Esophagus squamous epithelium (tissue), 5 donors: ENCODE measurements at regions not wholly inside any gene's neighbourhood (a gene's known extent, or its start where the extent isn't known, plus 50 kb on each side); places are given as distances from the start of the nearest gene placed in this dataset.

Source experiments
- DNase-seq: peaks from one replicate; lab custom pipeline; 2025; lab: John Stamatoyannopoulos, UW
- H3K27ac ChIP-seq, 4 donors: fragments of 200-600 bp; sonication (generic); one replicate each; pipeline ENCODE4 v1.5.1; 2016 to 2019; ENCODE audit warnings: mild to moderate bottlenecking in 1 of 4
- H3K27me3 ChIP-seq, 4 donors: fragments of 200-600 bp; sonication (generic); 1 replicate in 3 of 4; 2 replicates in 1 of 4; pipeline versions ENCODE4 v1.5.1 to v1.6.0; 2017 to 2021; ENCODE audit warnings: antibody characterized with exemption in 1 of 4
- H3K36me3 ChIP-seq, 3 donors: fragments of 200-600 bp; sonication (generic); one replicate each; pipeline ENCODE4 v1.5.1; 2016 to 2019
- H3K4me1 ChIP-seq, 3 donors: fragments of 200-600 bp; sonication (generic); one replicate each; pipeline ENCODE4 v1.5.1; 2017 to 2019
- H3K4me3 ChIP-seq, 4 donors: fragments of 200-600 bp; sonication (generic); 1 replicate in 3 of 4; 2 replicates in 1 of 4; pipeline ENCODE4 v1.5.1; 2016 to 2019; ENCODE audit warnings: mild to moderate bottlenecking in 2 of 4, moderate library complexity in 1 of 4
- H3K9me3 ChIP-seq, 3 donors: fragments of 200-600 bp; sonication (generic); one replicate each; pipeline ENCODE4 v1.5.1; 2016 to 2019
- CTCF ChIP-seq, 6 experiments: fragments of 450-650 bp in 4 of 6; fragments of 200-600 bp in 2 of 6; sonication (generic) in 2 of 6; IDR thresholded peaks; one replicate each; pipeline ENCODE4 v1.5.1; 2016 to 2019; ENCODE audit warnings: antibody characterized with exemption in 6 of 6, mild to moderate bottlenecking in 4 of 6, moderate library complexity in 4 of 6
- POLR2A ChIP-seq, 4 donors: fragments of 450-650 bp; IDR thresholded peaks; one replicate each; pipeline ENCODE4 v1.6.1; 2017; ENCODE audit warnings: antibody characterized with exemption in 4 of 4, mild to moderate bottlenecking in 4 of 4, moderate library complexity in 3 of 4
- WGBS, 2 donors: methylation state at CpG; one replicate each; pipeline ENCODE4 v1.1.5; 2018; 5-methylcytosine and 5-hydroxymethylcytosine counted together
- intact Hi-C: fragments of 100-400 bp; cut with DNase I; formaldehyde crosslinking; loops from one replicate; pipeline ENCODE4 v1.15.0; 2022
- donor health status: DM: yes; HTN: yes; CAD: no.

GRCh38 chr16:74210245-74210644 lies 86.4 kb upstream of the PSMD7 start:
- intact Hi-C loops, result no loop called here
- Histone ChIP-seq H3K4me1 (no peaks in the 10 kb centered on the region), H3K27ac (no peak overlapping the region), H3K4me3 (no peak overlapping the region), H3K9me3 (no peaks in the 10 kb centered on the region), H3K36me3 (no peaks in the 10 kb centered on the region), H3K27me3 (no peaks in the 10 kb centered on the region)
- WGBS, 2 donors, result 88 to 92% methylated on average over 1 of the region's 1 CpG
- no peak for TF ChIP-seq CTCF (IDR thresholded peaks at IDR 0.05)
- no peak for TF ChIP-seq POLR2A (IDR thresholded peaks at IDR 0.05)
- no peak for DNase-seq

GRCh38 chr16:74202009-74202408 lies 94.6 kb upstream of the PSMD7 start:
- WGBS, 2 donors, result 41 to 50% methylated on average over 5 of the region's 5 CpGs

GRCh38 chr16:74201576-74201975 lies 95.0 kb upstream of the PSMD7 start:
- DNase-seq, result no peak
- Histone ChIP-seq H3K36me3 (no peaks in the 10 kb centered on the region), H3K4me3 (no peak overlapping the region), H3K4me1 (no peaks in the 10 kb centered on the region), H3K27me3 (no peaks in the 10 kb centered on the region), H3K27ac (no peak overlapping the region), H3K9me3 (no peaks in the 10 kb centered on the region)
- intact Hi-C loops, result no loop called here
- WGBS, 2 donors, result 63 to 77% methylated on average over 2 of the region's 2 CpGs
- TF ChIP-seq CTCF (IDR thresholded peaks at IDR 0.05) (no peak), POLR2A (IDR thresholded peaks at IDR 0.05) (no peak)

More at GRCh38 chr16:74202009-74202408, 94.6 kb upstream of the PSMD7 start:
- Histone ChIP-seq H3K4me3 (no peak overlapping the region), H3K9me3 (no peaks in the 10 kb centered on the region), H3K36me3 (no peaks in the 10 kb centered on the region), H3K27me3 (no peaks in the 10 kb centered on the region), H3K27ac (no peak overlapping the region), H3K4me1 (no peaks in the 10 kb centered on the region)
- no peak for DNase-seq
- intact Hi-C loops, result no loop called here
- TF ChIP-seq CTCF (IDR thresholded peaks at IDR 0.05) (no peak), POLR2A (IDR thresholded peaks at IDR 0.05) (no peak)

GRCh38 chr16:74200921-74201320 lies 95.7 kb upstream of the PSMD7 start:
- WGBS, 2 donors, result 70 to 85% methylated on average over 5 of the region's 5 CpGs
- Histone ChIP-seq H3K9me3 (no peaks in the 10 kb centered on the region), H3K36me3 (no peaks in the 10 kb centered on the region), H3K27me3 (peaks cover 0 to 5% (median 0%) of the 10 kb centered on the region in 4 donors), H3K4me3 (no peak overlapping the region), H3K27ac (no peak overlapping the region), H3K4me1 (no peaks in the 10 kb centered on the region)
- no peak for DNase-seq
- intact Hi-C loops, result no loop called here
- TF ChIP-seq POLR2A (IDR thresholded peaks at IDR 0.05), result no peak
- no peak for TF ChIP-seq CTCF (IDR thresholded peaks at IDR 0.05)

GRCh38 chr16:74199842-74200124 lies 96.8 kb upstream of the PSMD7 start:
- DNase-seq, result no peak

More at GRCh38 chr16:74199842-74200124, 96.8 kb upstream of the PSMD7 start:
- H3K4me1 ChIP-seq, result no peaks in the 10 kb centered on the region
- TF ChIP-seq POLR2A (IDR thresholded peaks at IDR 0.05), result no peak
- TF ChIP-seq CTCF (IDR thresholded peaks at IDR 0.05), result no peak
- intact Hi-C loops, result no loop called here
- no peak overlapping the region for H3K4me3 ChIP-seq
- no peak overlapping the region for H3K27ac ChIP-seq
- 86 to 93% methylated on average over 3 of the region's 3 CpGs for WGBS, 2 donors
- no peaks in the 10 kb centered on the region for H3K36me3 ChIP-seq
- no peaks in the 10 kb centered on the region for H3K9me3 ChIP-seq
- H3K27me3 ChIP-seq, result peaks cover 0 to 8% (median 0%) of the 10 kb centered on the region in 4 donors
